ENCODE measurements at regions not wholly inside any gene's neighbourhood (a gene's known extent, or its start where the extent isn't known, plus 50 kb on each side); places are given as distances from the start of the nearest gene placed in this dataset.
A peak's percentile ranks its signal among the peaks of the same experiment; 100 is the strongest.

GRCh38 chr4:141329174-141329569 lies 108.5 kb downstream of the ZNF330 start (continued):
- TF ChIP-seq ZNF280A (IDR thresholded peaks at IDR 0.05; ENCODE audit: low read depth, partially characterized antibody) (no peak), CBFA2T3 (IDR thresholded peaks at IDR 0.05) (no peak), SIRT6 (IDR thresholded peaks at IDR 0.05; ENCODE audit: low read depth, low read length) (no peak), ZC3H4 (CRISPR knock-in tag; IDR thresholded peaks at IDR 0.05; ENCODE audit: borderline replicate concordance) (no peak), HDAC2 (IDR thresholded peaks at IDR 0.05) (peak; percentile 25; the same call in 1 of the 2 replicates), TEAD4 (IDR thresholded peaks at IDR 0.05; ENCODE audit: low read length) (peak; percentile 36; the same call in 1 of the 2 replicates), TEAD4 (CRISPR knock-in tag; IDR thresholded peaks at IDR 0.05; ENCODE audit: borderline replicate concordance) (no peak), IRF2 (CRISPR knock-in tag; IDR thresholded peaks at IDR 0.05) (no peak)

- FAIRE-seq = no peak
- peak overlapping the region; percentile 50 for H3K4me3 ChIP-seq
- WGBS (ENCODE audit: insufficient coverage, low coverage, missing lambda C conversion rate) = 0% methylated on average over 1 of the region's 1 CpG
- TF ChIP-seq POLR2A (conservative IDR thresholded peaks at IDR 0.05) (peak; percentile 22; the same call in 1 of the 2 replicates), MEF2D (tag; conservative IDR thresholded peaks at IDR 0.05; ENCODE audit: low read depth) (no peak), SUPT5H (IDR thresholded peaks at IDR 0.05) (peak; percentile 17; the same call in 1 of the 2 replicates), FOXP4 (CRISPR knock-in tag; IDR thresholded peaks at IDR 0.05; ENCODE audit: borderline replicate concordance) (no peak), CC2D1A (IDR thresholded peaks at IDR 0.05) (no peak), DLX4 (CRISPR knock-in tag; IDR thresholded peaks at IDR 0.05) (no peak), ZNF282 (CRISPR knock-in tag; IDR thresholded peaks at IDR 0.05) (no peak), COPS2 (conservative IDR thresholded peaks at IDR 0.05) (no peak)
Measured at GRCh38 chr4:141330616-141331015, 109.9 kb downstream of the ZNF330 start.

More at GRCh38 chr4:141330616-141331015, 109.9 kb downstream of the ZNF330 start:
- ChIA-PET CTCF (ENCODE audit: low intra/inter-chr PET ratio) (no interaction called here), POLR2A (interaction anchor here (1.5 to 3.4 kb wide), 2 partner anchors 11 to 16 kb away, joined by 3 to 10 read pairs; no protein-coding TSS in a partner anchor)
- H3K9me1 ChIP-seq (ENCODE audit: control insufficient read depth, insufficient read depth, low read length) = no peaks in the 10 kb centered on the region
- H4K20me1 ChIP-seq (replicated peaks; ENCODE audit: control insufficient read depth, insufficient read depth, low read length) = 0 out of 2 replicates have a peak, but pooled peaks cover 4% of the 10 kb centered on the region
- H3K27ac ChIP-seq (ENCODE audit: extremely low read depth, low read depth, low read length) = no peak overlapping the region
- no peak overlapping the region for H2AFZ ChIP-seq (ENCODE audit: low read depth, low read length)
- H3K4me1 ChIP-seq (replicated peaks in 1 of 2; ENCODE audit: control insufficient read depth in 2 of 2, insufficient read depth in 2 of 2, low read length in 2 of 2) = peaks cover 0 to 6% of the 10 kb centered on the region in 2 experiments; a peak in 2 of 5 replicates
- peaks cover 2% of the 10 kb centered on the region; the same call in 2 of the 3 replicates for H3K36me3 ChIP-seq (ENCODE audit: control insufficient read depth, insufficient read depth, low read length)
- H3K4me2 ChIP-seq (ENCODE audit: insufficient read depth, low read length) = peak overlapping the region; percentile 62
- no peak for DNase-seq (ENCODE audit: extremely low read depth in 1 of 4, low spot score in 3 of 4)
- no peak for ATAC-seq
- H3K79me2 ChIP-seq (ENCODE audit: control insufficient read depth, insufficient read depth, low read length) = peaks cover 39% of the 10 kb centered on the region
- peak overlapping the region in 1 of 2 experiments; percentile 36; a peak in 1 of 4 replicates for H3K9ac ChIP-seq (ENCODE audit: insufficient read depth in 1 of 2, low read depth in 2 of 2, low read length in 2 of 2)
- in situ Hi-C loops (cut with MboI) (no loop called here), intact Hi-C loops (cut with micrococcal nuclease) (no loop called here)
- H3K27me3 ChIP-seq (ENCODE audit: control insufficient read depth in 2 of 2, insufficient read depth in 2 of 2, low read length in 2 of 2) = no peaks in the 10 kb centered on the region
- BruUV-seq (replicated peaks) = no TSS peak
- H3K9me3 ChIP-seq (replicated peaks; ENCODE audit: control insufficient read depth, insufficient read depth, low read depth, low read length) = no peaks in the 10 kb centered on the region
